Muscle of leg (tissue), 3 donors: ENCODE measurements at regions not wholly inside any gene's neighbourhood (a gene's known extent, or its start where the extent isn't known, plus 50 kb on each side); places are given as distances from the start of the nearest gene placed in this dataset.

Experiments
- DNase-seq: peaks from one replicate; pipeline ENCODE4 v3.0.0; 2013
- H3K27ac ChIP-seq: one replicate; pipeline ENCODE4 v1.5.1; 2013; ENCODE audit warnings: mild to moderate bottlenecking, low read length, control low read depth
- H3K27me3 ChIP-seq: one replicate; pipeline ENCODE4 v1.6.1; 2013; ENCODE audit warnings: low read length; ENCODE audit not compliant: control insufficient read depth, insufficient read depth
- H3K36me3 ChIP-seq: one replicate; pipeline ENCODE4 v1.6.1; 2013; ENCODE audit warnings: low read length; ENCODE audit not compliant: control insufficient read depth, insufficient read depth
- H3K4me1 ChIP-seq: one replicate; pipeline ENCODE4 v1.6.1; 2013; ENCODE audit warnings: low read length; ENCODE audit not compliant: control insufficient read depth, insufficient read depth
- H3K4me3 ChIP-seq: one replicate; pipeline ENCODE4 v1.5.1; 2013; ENCODE audit warnings: low read length, control low read depth
- H3K9me3 ChIP-seq: replicated peaks from 2 replicates; pipeline ENCODE4 v1.6.1; 2013; ENCODE audit warnings: low read depth, low read length; ENCODE audit not compliant: control insufficient read depth
- WGBS: methylation state at CpG from one replicate; pipeline ENCODE4 v1.1.5; 2013; ENCODE audit warnings: missing lambda C conversion rate; ENCODE audit not compliant: insufficient coverage; 5-methylcytosine and 5-hydroxymethylcytosine counted together

- no CpG with 5 or more reads among the region's 2 CpGs for WGBS
- H3K9me3 ChIP-seq = no peaks in the 10 kb centered on the region
- no peaks in the 10 kb centered on the region for H3K27me3 ChIP-seq
- DNase-seq = no peak
- H3K27ac ChIP-seq = no peak overlapping the region
- H3K4me1 ChIP-seq = no peaks in the 10 kb centered on the region
- no peak overlapping the region for H3K4me3 ChIP-seq
- H3K36me3 ChIP-seq = no peaks in the 10 kb centered on the region
Measured at GRCh38 chr13:106121173-106121754, 414.2 kb downstream of the EFNB2 start.

DNA sequence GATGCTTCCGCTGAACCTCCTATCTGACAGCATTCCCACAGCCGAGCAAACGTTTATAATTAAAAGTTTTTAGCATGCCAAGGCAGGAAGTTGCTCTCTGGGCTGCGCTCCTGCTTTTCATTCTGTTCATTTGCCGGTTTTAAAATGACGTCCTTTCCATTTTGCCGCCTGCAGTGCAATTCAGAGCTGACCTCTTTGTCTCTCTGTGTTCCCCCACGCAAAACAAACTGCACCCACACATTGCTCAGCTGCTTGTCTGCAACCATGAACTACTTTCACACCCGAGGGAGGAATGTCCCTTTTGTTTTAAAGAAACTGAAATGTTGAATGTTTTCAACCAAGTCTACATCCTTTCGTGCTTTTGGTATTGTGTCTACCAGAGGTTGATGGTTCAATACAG lies 416.5 kb downstream of the EFNB2 start:
- Histone ChIP-seq H3K36me3 (no peaks in the 10 kb centered on the region), H3K9me3 (no peaks in the 10 kb centered on the region), H3K27ac (no peak overlapping the region), H3K4me3 (no peak overlapping the region), H3K27me3 (no peaks in the 10 kb centered on the region), H3K4me1 (no peaks in the 10 kb centered on the region)
- no peak for DNase-seq
- WGBS = 31% methylated on average over 6 of the region's 10 CpGs

DNA sequence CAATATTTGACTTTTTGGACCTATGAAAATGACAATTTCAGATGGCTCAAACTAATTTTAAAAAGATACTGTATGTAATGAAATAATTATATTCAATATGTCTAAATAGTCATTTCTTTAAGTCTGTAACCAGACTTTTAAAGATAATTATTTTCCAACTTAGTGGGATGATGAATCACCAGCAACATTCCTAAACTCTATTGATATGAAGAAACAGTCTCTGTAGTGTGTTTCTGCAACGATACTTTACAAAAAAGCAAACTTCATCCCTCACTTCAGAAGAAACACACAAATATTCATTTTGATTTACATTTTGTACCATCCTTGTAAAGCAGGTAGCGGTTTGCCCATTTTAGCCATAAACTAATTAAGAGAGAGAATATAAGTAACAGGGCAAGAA lies 417.4 kb downstream of the EFNB2 start:
- no peak overlapping the region for H3K4me3 ChIP-seq
- no peak for DNase-seq
- no peak overlapping the region for H3K27ac ChIP-seq
- no peaks in the 10 kb centered on the region for H3K9me3 ChIP-seq
- H3K36me3 ChIP-seq = no peaks in the 10 kb centered on the region
- WGBS = no CpG with 5 or more reads among the region's 2 CpGs
- H3K27me3 ChIP-seq = no peaks in the 10 kb centered on the region
- H3K4me1 ChIP-seq = no peaks in the 10 kb centered on the region

DNA sequence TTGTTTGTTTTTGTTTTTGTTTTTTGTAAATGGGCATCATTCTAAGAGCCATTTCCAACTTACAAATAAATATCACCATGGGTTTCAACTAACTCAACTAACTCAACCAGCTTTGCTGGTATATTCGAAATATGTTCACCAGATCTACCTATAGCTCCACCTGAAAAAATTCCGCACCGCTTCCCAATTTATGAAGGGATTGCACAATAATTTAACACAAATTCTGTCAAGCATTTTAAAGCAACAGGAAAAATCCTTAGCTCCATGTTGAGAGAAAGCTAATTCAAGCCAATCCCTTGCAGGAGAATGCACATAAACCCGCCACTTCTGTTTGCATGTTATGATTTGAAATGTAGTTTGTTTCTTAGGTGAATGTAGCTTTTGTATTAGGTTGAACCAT lies 417.8 kb downstream of the EFNB2 start:
- H3K27me3 ChIP-seq = no peaks in the 10 kb centered on the region
- no peak overlapping the region for H3K27ac ChIP-seq
- DNase-seq = no peak
- no peak overlapping the region for H3K4me3 ChIP-seq
- no peaks in the 10 kb centered on the region for H3K9me3 ChIP-seq
- WGBS = 100% methylated on average over 3 of the region's 4 CpGs
- H3K4me1 ChIP-seq = no peaks in the 10 kb centered on the region
- H3K36me3 ChIP-seq = no peaks in the 10 kb centered on the region

- Histone ChIP-seq H3K27me3 (no peaks in the 10 kb centered on the region), H3K27ac (no peak overlapping the region), H3K4me3 (no peak overlapping the region), H3K9me3 (no peaks in the 10 kb centered on the region), H3K4me1 (no peaks in the 10 kb centered on the region), H3K36me3 (no peaks in the 10 kb centered on the region)
- DNase-seq = peak; percentile 77
- WGBS = no CpG with 5 or more reads among the region's 1 CpG
Measured at GRCh38 chr13:106117035-106117434, 418.4 kb downstream of the EFNB2 start.

DNA sequence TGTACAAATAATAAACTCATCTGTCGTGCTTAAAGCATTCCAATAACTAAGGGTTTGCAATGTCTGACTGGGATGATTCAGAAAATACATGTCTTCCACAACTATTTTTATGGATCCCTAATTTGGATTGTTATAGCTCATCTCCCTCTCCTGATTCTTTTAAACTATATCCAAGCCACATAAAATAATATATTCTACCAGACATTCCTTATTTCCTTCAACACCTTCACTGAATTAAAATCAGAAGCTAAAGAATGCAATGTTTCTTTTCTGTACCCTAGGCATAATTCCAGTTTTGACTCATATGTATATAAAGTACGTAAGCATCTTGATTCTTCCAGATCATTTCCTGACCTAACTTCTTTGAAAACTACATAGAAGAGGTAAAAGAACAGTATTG lies 420.4 kb downstream of the EFNB2 start:
- H3K27ac ChIP-seq = no peak overlapping the region
- no peaks in the 10 kb centered on the region for H3K9me3 ChIP-seq
- no peaks in the 10 kb centered on the region for H3K36me3 ChIP-seq
- WGBS = no CpG with 5 or more reads among the region's 2 CpGs
- H3K27me3 ChIP-seq = no peaks in the 10 kb centered on the region
- H3K4me3 ChIP-seq = no peak overlapping the region
- no peaks in the 10 kb centered on the region for H3K4me1 ChIP-seq
- no peak for DNase-seq

DNA sequence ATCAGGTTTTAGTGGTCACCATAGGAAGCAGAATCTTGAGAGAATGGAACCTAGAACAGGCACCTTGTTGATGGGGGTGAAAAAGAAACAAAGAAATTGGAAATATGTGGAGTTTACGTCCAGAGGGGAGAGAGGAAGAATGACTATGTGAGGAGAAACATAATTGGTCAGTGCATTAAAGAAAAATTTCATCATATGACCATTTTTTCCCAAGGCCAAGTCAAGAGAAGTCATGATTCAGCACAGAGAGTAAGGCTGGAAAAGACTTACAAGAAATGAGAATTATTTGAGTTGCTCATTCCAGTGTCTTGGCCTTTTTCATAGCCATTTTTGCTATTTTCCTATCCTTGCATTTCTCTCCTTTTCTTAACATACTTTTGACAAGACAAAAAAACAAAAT lies 421.7 kb downstream of the EFNB2 start:
- Histone ChIP-seq H3K4me3 (no peak overlapping the region), H3K9me3 (no peaks in the 10 kb centered on the region), H3K36me3 (no peaks in the 10 kb centered on the region), H3K4me1 (no peaks in the 10 kb centered on the region), H3K27me3 (no peaks in the 10 kb centered on the region), H3K27ac (no peak overlapping the region)
- no CpG with 5 or more reads among the region's 1 CpG for WGBS
- no peak for DNase-seq

DNA sequence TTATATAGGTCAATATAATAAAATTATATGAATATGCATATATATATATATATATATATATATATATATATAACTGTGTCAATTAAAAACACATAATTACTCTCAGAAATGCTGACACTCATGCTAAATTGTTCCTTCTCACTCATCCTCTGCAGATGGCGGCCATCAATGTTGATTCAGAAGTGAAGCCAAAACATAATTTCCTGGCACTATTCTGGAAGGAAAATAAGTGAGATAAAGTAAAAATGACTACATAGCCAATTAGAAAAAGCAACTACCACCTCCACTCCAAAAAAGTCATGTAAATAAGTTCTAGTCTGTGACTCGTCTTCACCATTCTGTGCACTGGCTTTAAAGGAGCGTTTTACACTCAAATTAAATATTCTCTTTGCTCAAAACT lies 423.3 kb downstream of the EFNB2 start:
- no peak for DNase-seq
- Histone ChIP-seq H3K4me1 (no peaks in the 10 kb centered on the region), H3K27ac (no peak overlapping the region), H3K36me3 (no peaks in the 10 kb centered on the region), H3K4me3 (no peak overlapping the region), H3K9me3 (no peaks in the 10 kb centered on the region), H3K27me3 (no peaks in the 10 kb centered on the region)
- WGBS = no CpG with 5 or more reads among the region's 3 CpGs

- Histone ChIP-seq H3K4me1 (no peaks in the 10 kb centered on the region), H3K27ac (no peak overlapping the region), H3K4me3 (no peak overlapping the region), H3K27me3 (no peaks in the 10 kb centered on the region), H3K9me3 (no peaks in the 10 kb centered on the region), H3K36me3 (no peaks in the 10 kb centered on the region)
- 92% methylated on average over 6 of the region's 8 CpGs for WGBS
- DNase-seq = no peak
Measured at GRCh38 chr13:106110241-106110855, 425.1 kb downstream of the EFNB2 start.

DNA sequence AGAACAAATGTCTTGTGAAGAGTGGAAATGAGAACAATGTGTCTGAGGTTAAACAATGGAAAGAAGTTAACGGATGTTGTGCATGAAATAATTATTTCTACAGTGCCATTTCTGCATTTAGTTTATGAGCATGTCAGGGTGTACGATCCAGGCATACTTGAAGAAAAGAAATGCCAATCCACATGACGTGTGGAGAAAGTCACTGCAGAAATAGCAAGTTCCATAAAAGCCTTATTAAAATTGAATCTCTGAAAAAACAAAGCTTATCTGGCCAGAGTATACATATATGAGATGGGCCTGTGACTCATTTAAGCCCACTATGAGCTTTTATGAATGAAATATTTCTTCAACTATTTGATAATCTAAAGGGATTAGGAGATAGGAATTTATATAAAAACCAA lies 426.1 kb downstream of the EFNB2 start:
- no peaks in the 10 kb centered on the region for H3K36me3 ChIP-seq
- no peaks in the 10 kb centered on the region for H3K4me1 ChIP-seq
- no peak for DNase-seq
- H3K27ac ChIP-seq = no peak overlapping the region
- H3K9me3 ChIP-seq = no peaks in the 10 kb centered on the region
- no peak overlapping the region for H3K4me3 ChIP-seq
- no peaks in the 10 kb centered on the region for H3K27me3 ChIP-seq
- WGBS = 80% methylated on average over 1 of the region's 3 CpGs

- H3K27ac ChIP-seq = no peak overlapping the region
- H3K4me3 ChIP-seq = no peak overlapping the region
- 100% methylated on average over 2 of the region's 9 CpGs for WGBS
- no peak for DNase-seq
- no peaks in the 10 kb centered on the region for H3K27me3 ChIP-seq
- H3K36me3 ChIP-seq = no peaks in the 10 kb centered on the region
- no peaks in the 10 kb centered on the region for H3K4me1 ChIP-seq
- no peaks in the 10 kb centered on the region for H3K9me3 ChIP-seq
Measured at GRCh38 chr13:106108346-106108745, 427.1 kb downstream of the EFNB2 start.
